Breast epithelium (tissue), 3 donors: ENCODE measurements at regions not wholly inside any gene's neighbourhood (a gene's known extent, or its start where the extent isn't known, plus 50 kb on each side); places are given as distances from the start of the nearest gene placed in this dataset.

Source experiments
- POLR2A ChIP-seq: fragments of 450-650 bp; IDR thresholded peaks from one replicate; pipeline ENCODE4 v1.6.1; 2016; ENCODE audit warnings: antibody characterized with exemption, mild to moderate bottlenecking, moderate library complexity
- POLR2AphosphoS5 ChIP-seq, 3 donors: sonication (generic); formaldehyde crosslinking; IDR thresholded peaks; one replicate each; pipeline ENCODE4 v1.6.1; 2017; ENCODE audit warnings: antibody characterized with exemption in 3 of 3
- TF ChIP-seq, protein P1 (sequence below), 3 donors: fragments of 450-650 bp; IDR thresholded peaks; one replicate each; pipeline ENCODE4 v1.5.1; 2016 to 2017; ENCODE audit warnings: antibody characterized with exemption in 3 of 3, mild to moderate bottlenecking in 3 of 3, moderate library complexity in 3 of 3

GRCh38 chrX:80929251-80929650 lies 119.6 kb upstream of the BRWD3 start:
- TF ChIP-seq POLR2A (no peak), POLR2AphosphoS5 (IDR thresholded peaks at IDR 0.05) (no peak)
- TF ChIP-seq, protein P1, sequence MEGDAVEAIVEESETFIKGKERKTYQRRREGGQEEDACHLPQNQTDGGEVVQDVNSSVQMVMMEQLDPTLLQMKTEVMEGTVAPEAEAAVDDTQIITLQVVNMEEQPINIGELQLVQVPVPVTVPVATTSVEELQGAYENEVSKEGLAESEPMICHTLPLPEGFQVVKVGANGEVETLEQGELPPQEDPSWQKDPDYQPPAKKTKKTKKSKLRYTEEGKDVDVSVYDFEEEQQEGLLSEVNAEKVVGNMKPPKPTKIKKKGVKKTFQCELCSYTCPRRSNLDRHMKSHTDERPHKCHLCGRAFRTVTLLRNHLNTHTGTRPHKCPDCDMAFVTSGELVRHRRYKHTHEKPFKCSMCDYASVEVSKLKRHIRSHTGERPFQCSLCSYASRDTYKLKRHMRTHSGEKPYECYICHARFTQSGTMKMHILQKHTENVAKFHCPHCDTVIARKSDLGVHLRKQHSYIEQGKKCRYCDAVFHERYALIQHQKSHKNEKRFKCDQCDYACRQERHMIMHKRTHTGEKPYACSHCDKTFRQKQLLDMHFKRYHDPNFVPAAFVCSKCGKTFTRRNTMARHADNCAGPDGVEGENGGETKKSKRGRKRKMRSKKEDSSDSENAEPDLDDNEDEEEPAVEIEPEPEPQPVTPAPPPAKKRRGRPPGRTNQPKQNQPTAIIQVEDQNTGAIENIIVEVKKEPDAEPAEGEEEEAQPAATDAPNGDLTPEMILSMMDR (IDR thresholded peaks at IDR 0.05): no peak
